Liver (tissue), 3 donors: ENCODE measurements at regions not wholly inside any gene's neighbourhood (a gene's known extent, or its start where the extent isn't known, plus 50 kb on each side); places are given as distances from the start of the nearest gene placed in this dataset.

Experiments
- ATF3 ChIP-seq: IDR thresholded peaks from 2 replicates; pipeline ENCODE4 v1.6.1; 2016; ENCODE audit warnings: antibody characterized with exemption
- CTCF ChIP-seq: fragments of 150-350 bp; IDR thresholded peaks from 2 replicates; pipeline ENCODE4 v1.5.1; 2017; ENCODE audit warnings: improper control_type of control experiment, low read depth, low read length; ENCODE audit not compliant: missing input control
- JUND ChIP-seq, 2 donors: IDR thresholded peaks; 2 replicates each; pipeline ENCODE4 v1.6.1; 2016; ENCODE audit warnings: antibody characterized with exemption in 2 of 2
- MAX ChIP-seq: IDR thresholded peaks from 2 replicates; pipeline ENCODE4 v1.6.1; 2016; ENCODE audit warnings: antibody characterized with exemption
- SP1 ChIP-seq: IDR thresholded peaks from 2 replicates; pipeline ENCODE4 v1.6.1; 2018; ENCODE audit warnings: antibody characterized with exemption, mild to moderate bottlenecking
- TAF1 ChIP-seq: conservative IDR thresholded peaks from 2 replicates; pipeline ENCODE4 v1.6.1; 2016; ENCODE audit warnings: antibody characterized with exemption, mild to moderate bottlenecking
- donor health status: healthy.
- donor health status: healthy.

- TF ChIP-seq CTCF (no peak), ATF3 (no peak), SP1 (no peak), TAF1 (no peak), JUND (IDR thresholded peaks at IDR 0.05) (no peak), MAX (no peak)
Observed at GRCh38 chr6:140230282-140230681, 855.8 kb upstream of the CITED2 start.
